ENCODE measurements at regions not wholly inside any gene's neighbourhood (a gene's known extent, or its start where the extent isn't known, plus 50 kb on each side); places are given as distances from the start of the nearest gene placed in this dataset.

- no peak for FAIRE-seq
- no peak overlapping the region for H3K4me3 ChIP-seq (ENCODE audit: low read depth, low read length)
- no peak for DNase-seq (ENCODE audit: low read depth)
These were observed 276.5 kb downstream of the KIF2B start for GRCh38 chr17:54099221-54099620.

GRCh38 chr17:54102246-54102645, 279.5 kb downstream of the KIF2B start:
- Histone ChIP-seq H3K36me3 (ENCODE audit: control insufficient read depth, insufficient read depth, low read length) (no peaks in the 10 kb centered on the region), H3K27me3 (ENCODE audit: control insufficient read depth, insufficient read depth, low read length) (no peaks in the 10 kb centered on the region), H3K4me3 (ENCODE audit: low read depth, low read length) (no peak overlapping the region)
- FAIRE-seq, result no peak
- no peak for TF ChIP-seq CTCF (IDR thresholded peaks at IDR 0.05; ENCODE audit: insufficient read depth, low read length, severe bottlenecking)
- no peak for DNase-seq (ENCODE audit: low read depth)

More at GRCh38 chr17:54099221-54099620, 276.5 kb downstream of the KIF2B start:
- Histone ChIP-seq H3K36me3 (ENCODE audit: control insufficient read depth, insufficient read depth, low read length) (no peaks in the 10 kb centered on the region), H3K27me3 (ENCODE audit: control insufficient read depth, insufficient read depth, low read length) (no peaks in the 10 kb centered on the region)
- TF ChIP-seq CTCF (IDR thresholded peaks at IDR 0.05; ENCODE audit: insufficient read depth, low read length, severe bottlenecking), result no peak

- no peak for TF ChIP-seq CTCF (IDR thresholded peaks at IDR 0.05; ENCODE audit: insufficient read depth, low read length, severe bottlenecking)
- DNase-seq (ENCODE audit: low read depth) (no peak), FAIRE-seq (no peak)
- H3K27me3 ChIP-seq (ENCODE audit: control insufficient read depth, insufficient read depth, low read length), result no peaks in the 10 kb centered on the region
- H3K4me3 ChIP-seq (ENCODE audit: low read depth, low read length), result no peak overlapping the region
- H3K36me3 ChIP-seq (ENCODE audit: control insufficient read depth, insufficient read depth, low read length), result no peaks in the 10 kb centered on the region
These were observed 288.8 kb downstream of the KIF2B start for GRCh38 chr17:54111576-54111975.

GRCh38 chr17:54117452-54117851, 294.7 kb downstream of the KIF2B start:
- FAIRE-seq (no peak), DNase-seq (ENCODE audit: low read depth) (peak; percentile 8)
- no peaks in the 10 kb centered on the region for H3K27me3 ChIP-seq (ENCODE audit: control insufficient read depth, insufficient read depth, low read length)
- no peak for TF ChIP-seq CTCF (IDR thresholded peaks at IDR 0.05; ENCODE audit: insufficient read depth, low read length, severe bottlenecking)
- H3K36me3 ChIP-seq (ENCODE audit: control insufficient read depth, insufficient read depth, low read length), result no peaks in the 10 kb centered on the region
- no peak overlapping the region for H3K4me3 ChIP-seq (ENCODE audit: low read depth, low read length)

- no peaks in the 10 kb centered on the region for H3K36me3 ChIP-seq (ENCODE audit: control insufficient read depth, insufficient read depth, low read length)
- TF ChIP-seq CTCF (IDR thresholded peaks at IDR 0.05; ENCODE audit: insufficient read depth, low read length, severe bottlenecking), result no peak
- no peak for DNase-seq (ENCODE audit: low read depth)
- no peak for FAIRE-seq
- no peak overlapping the region for H3K4me3 ChIP-seq (ENCODE audit: low read depth, low read length)
- no peaks in the 10 kb centered on the region for H3K27me3 ChIP-seq (ENCODE audit: control insufficient read depth, insufficient read depth, low read length)
These were observed 301.7 kb downstream of the KIF2B start for GRCh38 chr17:54124456-54124855.

- H3K36me3 ChIP-seq (ENCODE audit: control insufficient read depth, insufficient read depth, low read length), result no peaks in the 10 kb centered on the region
- no peak for DNase-seq (ENCODE audit: low read depth)
- no peaks in the 10 kb centered on the region for H3K27me3 ChIP-seq (ENCODE audit: control insufficient read depth, insufficient read depth, low read length)
- no peak overlapping the region for H3K4me3 ChIP-seq (ENCODE audit: low read depth, low read length)
- TF ChIP-seq CTCF (IDR thresholded peaks at IDR 0.05; ENCODE audit: insufficient read depth, low read length, severe bottlenecking), result no peak
- no peak for FAIRE-seq
These were observed 330.7 kb downstream of the KIF2B start for GRCh38 chr17:54153423-54153822.
